ENCODE measurements at regions not wholly inside any gene's neighbourhood (a gene's known extent, or its start where the extent isn't known, plus 50 kb on each side); places are given as distances from the start of the nearest gene placed in this dataset.

DNA sequence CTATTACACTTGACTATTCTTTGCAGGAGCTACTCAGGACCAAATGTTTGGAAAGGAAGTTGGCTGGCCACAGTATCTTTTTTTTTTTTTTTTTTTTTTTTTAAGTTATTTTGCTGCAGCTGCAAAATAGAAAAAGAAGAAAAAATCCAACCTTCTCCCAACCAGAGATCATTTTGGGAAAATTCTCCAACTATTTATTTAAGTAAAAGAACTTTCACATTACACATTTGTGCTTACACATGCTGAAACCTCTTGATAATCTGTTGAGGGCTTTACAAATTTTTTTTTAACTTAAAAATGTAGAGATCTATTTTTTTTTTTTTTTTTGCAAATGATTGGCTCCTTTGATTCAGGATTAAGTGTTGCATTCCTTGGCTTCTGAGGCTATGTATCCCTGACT lies 148.0 kb downstream of the POLR2M start:
- no peak for TF ChIP-seq ZNF382 (CRISPR knock-in tag; IDR thresholded peaks at IDR 0.05; ENCODE audit: borderline replicate concordance)
- no peak for TF ChIP-seq POLR2A (IDR thresholded peaks at IDR 0.05; ENCODE audit: insufficient read depth in 1 of 2, low read depth in 2 of 2, low read length in 2 of 2)
- TF ChIP-seq, protein P1, sequence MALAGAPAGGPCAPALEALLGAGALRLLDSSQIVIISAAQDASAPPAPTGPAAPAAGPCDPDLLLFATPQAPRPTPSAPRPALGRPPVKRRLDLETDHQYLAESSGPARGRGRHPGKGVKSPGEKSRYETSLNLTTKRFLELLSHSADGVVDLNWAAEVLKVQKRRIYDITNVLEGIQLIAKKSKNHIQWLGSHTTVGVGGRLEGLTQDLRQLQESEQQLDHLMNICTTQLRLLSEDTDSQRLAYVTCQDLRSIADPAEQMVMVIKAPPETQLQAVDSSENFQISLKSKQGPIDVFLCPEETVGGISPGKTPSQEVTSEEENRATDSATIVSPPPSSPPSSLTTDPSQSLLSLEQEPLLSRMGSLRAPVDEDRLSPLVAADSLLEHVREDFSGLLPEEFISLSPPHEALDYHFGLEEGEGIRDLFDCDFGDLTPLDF (CRISPR knock-in tag; IDR thresholded peaks at IDR 0.05) = no peak
- TF ChIP-seq, protein P2, sequence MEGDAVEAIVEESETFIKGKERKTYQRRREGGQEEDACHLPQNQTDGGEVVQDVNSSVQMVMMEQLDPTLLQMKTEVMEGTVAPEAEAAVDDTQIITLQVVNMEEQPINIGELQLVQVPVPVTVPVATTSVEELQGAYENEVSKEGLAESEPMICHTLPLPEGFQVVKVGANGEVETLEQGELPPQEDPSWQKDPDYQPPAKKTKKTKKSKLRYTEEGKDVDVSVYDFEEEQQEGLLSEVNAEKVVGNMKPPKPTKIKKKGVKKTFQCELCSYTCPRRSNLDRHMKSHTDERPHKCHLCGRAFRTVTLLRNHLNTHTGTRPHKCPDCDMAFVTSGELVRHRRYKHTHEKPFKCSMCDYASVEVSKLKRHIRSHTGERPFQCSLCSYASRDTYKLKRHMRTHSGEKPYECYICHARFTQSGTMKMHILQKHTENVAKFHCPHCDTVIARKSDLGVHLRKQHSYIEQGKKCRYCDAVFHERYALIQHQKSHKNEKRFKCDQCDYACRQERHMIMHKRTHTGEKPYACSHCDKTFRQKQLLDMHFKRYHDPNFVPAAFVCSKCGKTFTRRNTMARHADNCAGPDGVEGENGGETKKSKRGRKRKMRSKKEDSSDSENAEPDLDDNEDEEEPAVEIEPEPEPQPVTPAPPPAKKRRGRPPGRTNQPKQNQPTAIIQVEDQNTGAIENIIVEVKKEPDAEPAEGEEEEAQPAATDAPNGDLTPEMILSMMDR (CRISPR knock-in tag; IDR thresholded peaks at IDR 0.05) = no peak
- TF ChIP-seq ARNT (IDR thresholded peaks at IDR 0.05) = no peak
- TF ChIP-seq NAIF1 (CRISPR knock-in tag; IDR thresholded peaks at IDR 0.05; ENCODE audit: borderline replicate concordance) = no peak
- TF ChIP-seq, protein P3, sequence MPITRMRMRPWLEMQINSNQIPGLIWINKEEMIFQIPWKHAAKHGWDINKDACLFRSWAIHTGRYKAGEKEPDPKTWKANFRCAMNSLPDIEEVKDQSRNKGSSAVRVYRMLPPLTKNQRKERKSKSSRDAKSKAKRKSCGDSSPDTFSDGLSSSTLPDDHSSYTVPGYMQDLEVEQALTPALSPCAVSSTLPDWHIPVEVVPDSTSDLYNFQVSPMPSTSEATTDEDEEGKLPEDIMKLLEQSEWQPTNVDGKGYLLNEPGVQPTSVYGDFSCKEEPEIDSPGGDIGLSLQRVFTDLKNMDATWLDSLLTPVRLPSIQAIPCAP (CRISPR knock-in tag; IDR thresholded peaks at IDR 0.05; ENCODE audit: low read depth) = no peak
- TF ChIP-seq, protein P4, sequence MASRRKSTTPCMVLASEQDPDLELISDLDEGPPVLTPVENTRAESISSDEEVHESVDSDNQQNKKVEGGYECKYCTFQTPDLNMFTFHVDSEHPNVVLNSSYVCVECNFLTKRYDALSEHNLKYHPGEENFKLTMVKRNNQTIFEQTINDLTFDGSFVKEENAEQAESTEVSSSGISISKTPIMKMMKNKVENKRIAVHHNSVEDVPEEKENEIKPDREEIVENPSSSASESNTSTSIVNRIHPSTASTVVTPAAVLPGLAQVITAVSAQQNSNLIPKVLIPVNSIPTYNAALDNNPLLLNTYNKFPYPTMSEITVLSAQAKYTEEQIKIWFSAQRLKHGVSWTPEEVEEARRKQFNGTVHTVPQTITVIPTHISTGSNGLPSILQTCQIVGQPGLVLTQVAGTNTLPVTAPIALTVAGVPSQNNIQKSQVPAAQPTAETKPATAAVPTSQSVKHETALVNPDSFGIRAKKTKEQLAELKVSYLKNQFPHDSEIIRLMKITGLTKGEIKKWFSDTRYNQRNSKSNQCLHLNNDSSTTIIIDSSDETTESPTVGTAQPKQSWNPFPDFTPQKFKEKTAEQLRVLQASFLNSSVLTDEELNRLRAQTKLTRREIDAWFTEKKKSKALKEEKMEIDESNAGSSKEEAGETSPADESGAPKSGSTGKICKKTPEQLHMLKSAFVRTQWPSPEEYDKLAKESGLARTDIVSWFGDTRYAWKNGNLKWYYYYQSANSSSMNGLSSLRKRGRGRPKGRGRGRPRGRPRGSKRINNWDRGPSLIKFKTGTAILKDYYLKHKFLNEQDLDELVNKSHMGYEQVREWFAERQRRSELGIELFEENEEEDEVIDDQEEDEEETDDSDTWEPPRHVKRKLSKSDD (CRISPR knock-in tag; IDR thresholded peaks at IDR 0.05; ENCODE audit: low read depth) = no peak

Data from HepG2 (cell line).